GM19023 (cell line): ENCODE measurements at regions not wholly inside any gene's neighbourhood (a gene's known extent, or its start where the extent isn't known, plus 50 kb on each side); places are given as distances from the start of the nearest gene placed in this dataset.

ENCODE experiments used
- ATAC-seq: cut with Tn5 transposase; IDR thresholded peaks from one replicate; pipeline ENCODE4 v1.9.1; 2021; ENCODE audit warnings: mild to moderate bottlenecking, moderate library complexity; ENCODE audit not compliant: unreplicated experiment

- ATAC-seq = no peak
Measured at GRCh38 chr3:59653405-59654122, 603.7 kb upstream of the CFAP20DC start.

- ATAC-seq = no peak
Measured at GRCh38 chr3:59644479-59645402, 594.9 kb upstream of the CFAP20DC start.

DNA sequence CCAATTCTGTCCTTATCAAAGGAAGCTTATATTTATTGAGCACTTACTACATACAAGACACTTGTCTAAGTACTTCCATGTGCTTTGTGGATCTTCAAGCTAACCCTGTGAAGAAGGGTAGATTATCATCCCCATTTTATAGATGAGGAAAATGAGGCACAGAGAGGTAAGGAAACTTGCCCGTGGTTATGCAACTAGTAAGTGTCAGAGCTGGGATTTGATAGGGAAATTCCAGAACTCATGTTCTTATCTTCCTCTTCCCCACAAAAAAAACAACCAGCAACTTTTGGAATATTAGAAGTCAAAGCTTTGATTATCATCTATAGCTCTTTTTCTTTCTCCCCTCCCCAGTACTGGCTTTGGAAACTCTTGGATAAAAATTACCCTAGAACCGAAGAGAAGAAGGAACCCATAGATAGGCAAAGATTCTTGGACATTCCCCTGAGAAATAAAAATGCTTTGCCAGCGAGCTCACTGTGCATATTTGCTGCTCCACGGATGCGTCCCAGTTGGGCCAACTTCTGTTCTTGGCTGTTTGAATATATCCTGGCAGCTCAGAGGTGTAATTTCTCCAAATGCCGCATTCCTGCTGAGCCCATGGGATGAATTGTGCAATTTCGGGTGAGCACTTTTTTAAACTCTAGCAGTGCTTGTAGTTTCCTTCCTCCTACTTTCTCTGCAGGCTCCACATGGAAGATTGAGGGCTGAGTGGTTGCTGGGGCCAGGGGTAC, 591.5 kb upstream of the CFAP20DC start:
- ATAC-seq = no peak

- ATAC-seq = no peak
Measured at GRCh38 chr3:59632760-59633573, 583.1 kb upstream of the CFAP20DC start.

GRCh38 chr3:59631482-59631881, 581.7 kb upstream of the CFAP20DC start:
- no peak for ATAC-seq

GRCh38 chr3:59621037-59621436, 571.2 kb upstream of the CFAP20DC start:
- ATAC-seq = no peak

- no peak for ATAC-seq
Measured at GRCh38 chr3:59620325-59620724, 570.5 kb upstream of the CFAP20DC start.

GRCh38 chr3:59612444-59612715, 562.6 kb upstream of the CFAP20DC start:
- ATAC-seq = no peak

DNA sequence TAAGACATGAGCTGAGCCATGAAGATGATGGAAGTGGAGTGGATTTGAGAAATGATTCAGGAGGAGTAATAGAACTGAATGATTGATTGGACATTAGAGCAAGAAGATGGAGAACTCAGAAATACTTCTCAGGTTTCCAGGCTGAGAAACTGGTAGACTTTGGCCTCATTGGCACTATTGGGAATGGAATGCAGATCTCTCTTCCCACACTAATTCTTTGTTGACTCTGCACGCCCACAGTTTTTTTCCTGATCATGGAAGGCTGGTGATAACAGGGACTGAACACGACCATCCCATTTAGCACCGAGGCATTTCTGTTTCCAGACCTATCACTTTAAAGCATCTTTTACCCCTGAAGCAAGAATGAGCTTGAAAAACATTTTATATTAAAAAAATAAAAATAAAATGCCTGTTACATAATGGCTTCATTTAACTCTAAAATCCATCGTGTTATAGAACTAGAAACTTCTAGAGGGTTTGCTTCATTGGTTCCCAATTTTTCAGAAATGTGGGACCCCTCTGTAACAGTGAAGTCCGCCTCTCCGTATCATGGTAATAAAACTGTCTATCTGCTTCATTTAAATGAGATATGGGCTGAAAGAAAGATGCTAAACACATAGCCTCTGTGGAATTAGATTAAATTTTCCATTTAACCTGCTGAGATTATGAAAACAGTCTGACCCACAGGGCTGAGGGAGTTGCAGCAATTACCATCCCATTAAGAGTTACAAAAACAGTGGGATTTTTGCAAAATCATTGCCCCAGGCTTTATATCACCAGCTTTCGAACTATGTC, 562.0 kb upstream of the CFAP20DC start:
- no peak for ATAC-seq

GRCh38 chr3:59609657-59610348, 560.0 kb upstream of the CFAP20DC start:
- ATAC-seq = no peak

- no peak for ATAC-seq
Measured at GRCh38 chr3:59608356-59608755, 558.5 kb upstream of the CFAP20DC start.

GRCh38 chr3:59607656-59608055, 557.8 kb upstream of the CFAP20DC start:
- ATAC-seq = no peak

DNA sequence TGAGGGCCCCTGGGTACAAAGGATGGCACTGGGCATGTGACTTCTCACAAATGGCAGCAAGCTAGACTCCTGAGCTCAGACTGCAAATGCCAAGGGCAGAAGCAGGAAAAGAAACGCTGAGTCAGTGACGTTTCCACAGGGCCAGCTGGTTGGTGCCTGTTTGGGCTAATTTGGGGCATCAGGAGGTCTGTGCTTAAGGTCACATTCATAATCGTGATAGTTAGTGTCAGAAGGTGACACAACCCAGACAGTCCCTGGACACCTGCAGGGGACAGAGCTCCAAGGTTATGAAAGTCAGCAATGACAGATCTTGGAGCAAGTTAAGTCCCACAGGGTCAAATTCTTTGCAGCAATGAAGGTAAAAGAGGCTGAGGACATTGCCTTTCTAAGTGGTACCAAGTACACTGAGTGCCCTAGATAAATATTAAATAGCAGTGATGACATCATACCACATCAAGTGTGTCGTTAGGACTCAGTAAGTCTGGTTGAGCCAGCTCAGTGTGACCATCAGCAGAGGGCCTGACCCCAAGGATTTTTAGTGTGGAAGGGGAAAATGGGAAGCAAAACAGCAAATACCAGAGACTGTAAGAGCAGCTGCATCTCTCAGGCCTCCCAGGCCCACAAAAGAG, 556.9 kb upstream of the CFAP20DC start:
- ATAC-seq = no peak

DNA sequence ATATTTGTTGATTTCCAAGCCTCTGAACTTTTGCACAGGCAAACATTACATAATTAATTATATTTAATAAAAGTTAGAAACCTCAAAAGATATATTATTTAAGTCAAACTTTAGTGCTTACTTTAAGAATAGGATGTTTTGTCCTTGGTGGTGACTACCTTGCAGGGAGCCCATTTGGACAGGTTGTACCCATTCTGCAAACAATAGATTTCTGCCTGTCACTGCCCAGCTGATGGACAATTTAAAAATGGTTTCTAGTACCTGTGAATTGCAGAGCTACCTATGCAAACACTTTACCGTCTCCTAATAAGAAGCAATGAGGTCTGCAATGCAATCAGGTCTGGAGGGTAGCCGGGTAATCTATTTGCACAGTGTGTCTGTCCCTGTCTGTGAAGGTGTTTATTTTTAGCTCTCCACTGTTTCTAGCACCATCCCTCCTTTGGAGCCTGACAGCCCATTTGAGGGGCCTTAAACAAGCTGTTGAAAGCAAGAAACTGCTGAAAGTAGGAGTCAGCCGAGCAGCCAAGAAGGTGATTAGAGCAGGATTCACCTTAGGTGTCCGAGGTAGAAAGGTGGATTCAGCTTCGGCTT, 556.2 kb upstream of the CFAP20DC start:
- no peak for ATAC-seq

- ATAC-seq = no peak
Measured at GRCh38 chr3:59605318-59605717, 555.5 kb upstream of the CFAP20DC start.

GRCh38 chr3:59601486-59601885, 551.7 kb upstream of the CFAP20DC start:
- ATAC-seq = no peak

- ATAC-seq = no peak
Measured at GRCh38 chr3:59600631-59601030, 550.8 kb upstream of the CFAP20DC start.

DNA sequence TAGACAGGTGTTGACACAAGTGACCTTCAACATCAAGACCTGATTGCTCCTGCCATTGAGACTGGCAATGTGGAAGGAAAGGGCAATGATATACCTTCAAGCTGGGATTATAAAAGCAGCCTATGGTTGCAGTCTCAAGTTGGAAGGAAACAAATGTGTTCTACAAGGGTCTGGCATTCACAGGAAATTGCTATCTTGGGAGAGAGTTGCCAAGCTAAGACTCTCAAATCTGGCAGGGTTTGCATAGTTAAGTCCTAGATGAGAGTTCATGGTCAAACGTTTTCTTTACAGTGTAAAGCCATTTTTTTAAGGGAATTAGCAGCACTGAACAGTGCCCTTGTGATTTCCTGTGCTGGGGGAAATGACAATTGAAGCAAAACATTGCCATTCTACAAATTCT, 546.9 kb upstream of the CFAP20DC start:
- ATAC-seq = no peak

DNA sequence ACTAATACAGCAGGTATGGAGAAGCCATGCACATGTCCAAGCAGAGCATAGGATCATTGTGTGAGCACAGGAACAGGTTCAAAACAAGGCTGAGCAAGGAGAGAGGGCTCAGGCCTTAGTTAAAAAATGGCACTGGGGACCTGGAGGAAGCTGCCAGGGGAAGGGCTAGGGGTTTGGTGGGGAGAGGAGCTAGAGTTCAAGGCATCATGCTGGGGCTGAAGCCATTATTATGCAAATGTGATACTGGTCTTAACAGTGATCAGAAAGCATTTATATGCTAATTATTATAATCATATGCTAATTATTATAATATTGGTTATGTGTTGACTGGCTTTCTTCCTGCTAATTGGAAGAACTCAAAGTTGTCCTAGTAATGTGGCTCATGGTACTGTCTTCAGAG, 546.0 kb upstream of the CFAP20DC start:
- no peak for ATAC-seq
